ENCODE measurements at regions not wholly inside any gene's neighbourhood (a gene's known extent, or its start where the extent isn't known, plus 50 kb on each side); places are given as distances from the start of the nearest gene placed in this dataset.

GRCh38 chr4:97208749-97209148, 934.5 kb downstream of the STPG2 start:
- BruUV-seq (replicated peaks) = no TSS peak
- Mint-ChIP-seq H3K27ac (ENCODE audit: unreplicated experiment) (no peak overlapping the region), H3K4me1 (ENCODE audit: low read depth, unreplicated experiment) (no peaks in the 10 kb centered on the region), H3K27me3 (ENCODE audit: unreplicated experiment) (no peaks in the 10 kb centered on the region), H3K36me3 (ENCODE audit: insufficient read depth, unreplicated experiment) (no peaks in the 10 kb centered on the region), H3K9me3 (ENCODE audit: low read depth, unreplicated experiment) (no peaks in the 10 kb centered on the region), H3K4me3 (ENCODE audit: low read depth, unreplicated experiment) (no peak overlapping the region)
- DNase-seq = no peak
- intact Hi-C loops (cut with micrococcal nuclease; ENCODE audit: unreplicated experiment) = no loop called here
- no peak for TF ChIP-seq CTCF (IDR thresholded peaks at IDR 0.05; ENCODE audit: unreplicated experiment)
- CTCF ChIA-PET = no interaction called here

GRCh38 chr4:97215409-97215941, 927.8 kb downstream of the STPG2 start:
- no peak for DNase-seq
- TF ChIP-seq CTCF (IDR thresholded peaks at IDR 0.05; ENCODE audit: unreplicated experiment) = no peak
- no peaks in the 10 kb centered on the region for H3K27me3 Mint-ChIP-seq (ENCODE audit: unreplicated experiment)
- H3K36me3 Mint-ChIP-seq (ENCODE audit: insufficient read depth, unreplicated experiment) = no peaks in the 10 kb centered on the region
- CTCF ChIA-PET = no interaction called here
- no peak overlapping the region for H3K4me3 Mint-ChIP-seq (ENCODE audit: low read depth, unreplicated experiment)
- BruUV-seq (replicated peaks) = no TSS peak
- intact Hi-C loops (cut with micrococcal nuclease; ENCODE audit: unreplicated experiment) = no loop called here
- no peak overlapping the region for H3K27ac Mint-ChIP-seq (ENCODE audit: unreplicated experiment)
- peaks cover 3% of the 10 kb centered on the region for H3K9me3 Mint-ChIP-seq (ENCODE audit: low read depth, unreplicated experiment)
- no peaks in the 10 kb centered on the region for H3K4me1 Mint-ChIP-seq (ENCODE audit: low read depth, unreplicated experiment)

- intact Hi-C loops (cut with micrococcal nuclease; ENCODE audit: unreplicated experiment) = no loop called here
- CTCF ChIA-PET = no interaction called here
- H3K36me3 Mint-ChIP-seq (ENCODE audit: insufficient read depth, unreplicated experiment) = no peaks in the 10 kb centered on the region
- no peak overlapping the region for H3K4me3 Mint-ChIP-seq (ENCODE audit: low read depth, unreplicated experiment)
- H3K9me3 Mint-ChIP-seq (ENCODE audit: low read depth, unreplicated experiment) = peaks cover 3% of the 10 kb centered on the region
- BruUV-seq (replicated peaks) = no TSS peak
- H3K27me3 Mint-ChIP-seq (ENCODE audit: unreplicated experiment) = no peaks in the 10 kb centered on the region
- DNase-seq = no peak
- H3K4me1 Mint-ChIP-seq (ENCODE audit: low read depth, unreplicated experiment) = no peaks in the 10 kb centered on the region
- TF ChIP-seq CTCF (IDR thresholded peaks at IDR 0.05; ENCODE audit: unreplicated experiment) = no peak
- H3K27ac Mint-ChIP-seq (ENCODE audit: unreplicated experiment) = no peak overlapping the region
Measured at GRCh38 chr4:97216046-97216445, 927.2 kb downstream of the STPG2 start.

- H3K36me3 Mint-ChIP-seq (ENCODE audit: insufficient read depth, unreplicated experiment) = no peaks in the 10 kb centered on the region
- H3K4me1 Mint-ChIP-seq (ENCODE audit: low read depth, unreplicated experiment) = no peaks in the 10 kb centered on the region
- H3K9me3 Mint-ChIP-seq (ENCODE audit: low read depth, unreplicated experiment) = peaks cover 2% of the 10 kb centered on the region
- intact Hi-C loops (cut with micrococcal nuclease; ENCODE audit: unreplicated experiment) = no loop called here
- CTCF ChIA-PET = no interaction called here
- no peak for DNase-seq
- no peak for TF ChIP-seq CTCF (IDR thresholded peaks at IDR 0.05; ENCODE audit: unreplicated experiment)
- no peaks in the 10 kb centered on the region for H3K27me3 Mint-ChIP-seq (ENCODE audit: unreplicated experiment)
- BruUV-seq (replicated peaks) = no TSS peak
- no peak overlapping the region for H3K4me3 Mint-ChIP-seq (ENCODE audit: low read depth, unreplicated experiment)
- no peak overlapping the region for H3K27ac Mint-ChIP-seq (ENCODE audit: unreplicated experiment)
Measured at GRCh38 chr4:97235521-97235920, 907.8 kb downstream of the STPG2 start.
